ENCODE measurements at regions not wholly inside any gene's neighbourhood (a gene's known extent, or its start where the extent isn't known, plus 50 kb on each side); places are given as distances from the start of the nearest gene placed in this dataset.

- no peak for TF ChIP-seq CTCF (conservative IDR thresholded peaks at IDR 0.05; ENCODE audit: low read depth, low read length)
- no peak for TF ChIP-seq POLR2A (IDR thresholded peaks at IDR 0.05; ENCODE audit: low read depth, low read length)
- no peak for TF ChIP-seq RCOR1 (IDR thresholded peaks at IDR 0.05; ENCODE audit: insufficient replicate concordance, low read length)
Observed at GRCh38 chr6:25167961-25168360, 111.2 kb upstream of the CARMIL1 start.

Measured in IMR-90 (cell line).